ENCODE measurements at regions not wholly inside any gene's neighbourhood (a gene's known extent, or its start where the extent isn't known, plus 50 kb on each side); places are given as distances from the start of the nearest gene placed in this dataset.

- Mint-ChIP-seq H3K36me3 (ENCODE audit: low read depth) (peaks cover 8% of the 10 kb centered on the region), H3K4me1 (peaks cover 45% of the 10 kb centered on the region), H3K9me3 (peaks cover 9% of the 10 kb centered on the region), H3K4me3 (no peak overlapping the region), H3K27ac (peak overlapping the region; percentile 6), H3K27me3 (ENCODE audit: low read depth, poor library complexity) (peaks cover 35% of the 10 kb centered on the region)
- no peak for TF ChIP-seq CTCF (IDR thresholded peaks at IDR 0.05)
- no peak for DNase-seq
Observed at GRCh38 chr2:104736026-104736425, 117.9 kb upstream of the POU3F3 start.

GRCh38 chr2:104741860-104742259 is 112.1 kb upstream of the POU3F3 start:
- Mint-ChIP-seq H3K27ac (no peak overlapping the region), H3K9me3 (no peaks in the 10 kb centered on the region), H3K4me1 (peaks cover 20% of the 10 kb centered on the region), H3K4me3 (no peak overlapping the region), H3K36me3 (ENCODE audit: low read depth) (no peaks in the 10 kb centered on the region), H3K27me3 (ENCODE audit: low read depth, poor library complexity) (peaks cover 49% of the 10 kb centered on the region)
- no peak for DNase-seq
- no peak for TF ChIP-seq CTCF (IDR thresholded peaks at IDR 0.05)

GRCh38 chr2:104744537-104744936 is 109.4 kb upstream of the POU3F3 start:
- H3K9me3 Mint-ChIP-seq, result no peaks in the 10 kb centered on the region
- no peak for TF ChIP-seq CTCF (IDR thresholded peaks at IDR 0.05)
- peaks cover 39% of the 10 kb centered on the region for H3K27me3 Mint-ChIP-seq (ENCODE audit: low read depth, poor library complexity)

GRCh38 chr2:104745846-104746245 is 108.1 kb upstream of the POU3F3 start:
- H3K9me3 Mint-ChIP-seq, result no peaks in the 10 kb centered on the region
- no peak overlapping the region for H3K4me3 Mint-ChIP-seq
- TF ChIP-seq CTCF (IDR thresholded peaks at IDR 0.05), result no peak
- H3K4me1 Mint-ChIP-seq, result peaks cover 55% of the 10 kb centered on the region
- DNase-seq, result no peak
- peaks cover 39% of the 10 kb centered on the region for H3K27me3 Mint-ChIP-seq (ENCODE audit: low read depth, poor library complexity)
- peak overlapping the region; percentile 72 for H3K27ac Mint-ChIP-seq
- H3K36me3 Mint-ChIP-seq (ENCODE audit: low read depth), result no peaks in the 10 kb centered on the region

More at GRCh38 chr2:104744537-104744936, 109.4 kb upstream of the POU3F3 start:
- H3K36me3 Mint-ChIP-seq (ENCODE audit: low read depth), result no peaks in the 10 kb centered on the region
- no peak for DNase-seq
- H3K4me1 Mint-ChIP-seq, result peaks cover 44% of the 10 kb centered on the region
- no peak overlapping the region for H3K27ac Mint-ChIP-seq
- H3K4me3 Mint-ChIP-seq, result no peak overlapping the region

- Mint-ChIP-seq H3K27me3 (ENCODE audit: low read depth, poor library complexity) (peaks cover 35% of the 10 kb centered on the region), H3K27ac (no peak overlapping the region), H3K9me3 (no peaks in the 10 kb centered on the region), H3K36me3 (ENCODE audit: low read depth) (no peaks in the 10 kb centered on the region), H3K4me3 (no peak overlapping the region), H3K4me1 (peaks cover 56% of the 10 kb centered on the region)
- no peak for TF ChIP-seq CTCF (IDR thresholded peaks at IDR 0.05)
- DNase-seq, result no peak
Observed at GRCh38 chr2:104746299-104746698, 107.6 kb upstream of the POU3F3 start.

GRCh38 chr2:104746858-104747257 is 107.1 kb upstream of the POU3F3 start:
- Mint-ChIP-seq H3K4me1 (peaks cover 56% of the 10 kb centered on the region), H3K4me3 (no peak overlapping the region), H3K27me3 (ENCODE audit: low read depth, poor library complexity) (peaks cover 36% of the 10 kb centered on the region), H3K9me3 (no peaks in the 10 kb centered on the region), H3K27ac (no peak overlapping the region), H3K36me3 (ENCODE audit: low read depth) (no peaks in the 10 kb centered on the region)
- TF ChIP-seq CTCF (IDR thresholded peaks at IDR 0.05), result no peak
- DNase-seq, result peak; percentile 72
